Suprapubic skin (tissue), 4 donors: ENCODE measurements at regions not wholly inside any gene's neighbourhood (a gene's known extent, or its start where the extent isn't known, plus 50 kb on each side); places are given as distances from the start of the nearest gene placed in this dataset.

ENCODE experiments used
- POLR2A ChIP-seq, 2 donors: fragments of 450-650 bp; IDR thresholded peaks; one replicate each; pipeline ENCODE4 v1.6.1; 2017; ENCODE audit warnings: antibody characterized with exemption in 2 of 2, mild to moderate bottlenecking in 2 of 2, moderate library complexity in 2 of 2
- POLR2AphosphoS5 ChIP-seq, 3 donors: sonication (generic); formaldehyde crosslinking; IDR thresholded peaks; one replicate each; pipeline ENCODE4 v1.6.1; 2017; ENCODE audit warnings: antibody characterized with exemption in 3 of 3
- TF ChIP-seq, protein P1 (sequence below), 2 donors: fragments of 200-600 bp in 1 of 2; fragments of 450-650 bp in 1 of 2; sonication (generic) in 1 of 2; IDR thresholded peaks; one replicate each; pipeline ENCODE4 v1.5.1; 2016 to 2019; ENCODE audit warnings: antibody characterized with exemption in 2 of 2, mild to moderate bottlenecking in 1 of 2, moderate library complexity in 1 of 2

DNA sequence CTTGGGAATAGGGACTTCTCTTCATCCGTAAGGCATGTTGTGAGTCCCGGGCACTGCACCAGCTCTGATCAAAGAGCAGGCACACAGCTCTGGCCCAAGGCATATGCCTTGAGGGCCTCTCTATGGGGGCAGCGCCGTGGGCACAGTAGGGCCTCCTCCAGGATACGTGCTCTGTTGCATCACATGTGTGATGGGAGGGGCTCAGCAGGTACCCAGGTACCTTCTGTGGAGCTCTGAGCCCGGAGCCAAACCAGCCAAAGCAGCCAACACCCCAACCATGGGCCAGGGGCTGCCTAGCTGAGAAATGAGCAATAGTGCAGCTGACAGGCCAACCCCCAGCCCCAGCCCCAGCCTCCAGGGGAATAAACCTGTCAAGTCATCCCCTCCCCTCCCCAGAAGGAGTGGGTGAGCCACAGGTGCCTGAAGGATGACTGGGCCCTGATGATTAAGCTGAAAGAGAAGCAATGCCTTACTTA lies 79.7 kb upstream of the SHISAL1 start:
- TF ChIP-seq, protein P1, sequence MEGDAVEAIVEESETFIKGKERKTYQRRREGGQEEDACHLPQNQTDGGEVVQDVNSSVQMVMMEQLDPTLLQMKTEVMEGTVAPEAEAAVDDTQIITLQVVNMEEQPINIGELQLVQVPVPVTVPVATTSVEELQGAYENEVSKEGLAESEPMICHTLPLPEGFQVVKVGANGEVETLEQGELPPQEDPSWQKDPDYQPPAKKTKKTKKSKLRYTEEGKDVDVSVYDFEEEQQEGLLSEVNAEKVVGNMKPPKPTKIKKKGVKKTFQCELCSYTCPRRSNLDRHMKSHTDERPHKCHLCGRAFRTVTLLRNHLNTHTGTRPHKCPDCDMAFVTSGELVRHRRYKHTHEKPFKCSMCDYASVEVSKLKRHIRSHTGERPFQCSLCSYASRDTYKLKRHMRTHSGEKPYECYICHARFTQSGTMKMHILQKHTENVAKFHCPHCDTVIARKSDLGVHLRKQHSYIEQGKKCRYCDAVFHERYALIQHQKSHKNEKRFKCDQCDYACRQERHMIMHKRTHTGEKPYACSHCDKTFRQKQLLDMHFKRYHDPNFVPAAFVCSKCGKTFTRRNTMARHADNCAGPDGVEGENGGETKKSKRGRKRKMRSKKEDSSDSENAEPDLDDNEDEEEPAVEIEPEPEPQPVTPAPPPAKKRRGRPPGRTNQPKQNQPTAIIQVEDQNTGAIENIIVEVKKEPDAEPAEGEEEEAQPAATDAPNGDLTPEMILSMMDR (IDR thresholded peaks at IDR 0.05): no peak
- TF ChIP-seq POLR2A (IDR thresholded peaks at IDR 0.05): no peak
- no peak for TF ChIP-seq POLR2AphosphoS5 (IDR thresholded peaks at IDR 0.05)
